Type B pancreatic cell (in vitro differentiated cells): ENCODE measurements at regions not wholly inside any gene's neighbourhood (a gene's known extent, or its start where the extent isn't known, plus 50 kb on each side); places are given as distances from the start of the nearest gene placed in this dataset.

Experiments used
- DNase-seq: peaks from one replicate; pipeline ENCODE4 v3.0.0; 2021; ENCODE audit warnings: mixed read lengths; ENCODE audit not compliant: unreplicated experiment; ENCODE audit errors: extremely low spot score
- H3K27ac Mint-ChIP-seq: 2 replicates; pipeline ENCODE4 v1.8.0; 2021; ENCODE audit warnings: mild to moderate bottlenecking, mixed read lengths
- H3K27me3 Mint-ChIP-seq: 2 replicates; pipeline ENCODE4 v1.8.0; 2021; ENCODE audit warnings: mixed read lengths
- H3K36me3 Mint-ChIP-seq: 2 replicates; pipeline ENCODE4 v1.8.0; 2021; ENCODE audit warnings: mixed read lengths
- H3K4me1 Mint-ChIP-seq: one replicate; pipeline ENCODE4 v1.8.0; 2021; ENCODE audit warnings: mixed read lengths; ENCODE audit not compliant: unreplicated experiment
- H3K4me3 Mint-ChIP-seq: 2 replicates; pipeline ENCODE4 v1.8.0; 2021; ENCODE audit warnings: mild to moderate bottlenecking, mixed read lengths
- H3K9me3 Mint-ChIP-seq: 2 replicates; pipeline ENCODE4 v1.8.0; 2021; ENCODE audit warnings: mixed read lengths
- CTCF ChIP-seq: fragments of 200-600 bp; sonication (generic); conservative IDR thresholded peaks from 2 replicates; pipeline ENCODE4 v1.5.0; 2021; ENCODE audit warnings: antibody characterized with exemption, mild to moderate bottlenecking

- Mint-ChIP-seq H3K9me3 (peaks cover 3% of the 10 kb centered on the region), H3K27ac (no peak overlapping the region), H3K4me1 (peaks cover 12% of the 10 kb centered on the region), H3K27me3 (no peaks in the 10 kb centered on the region), H3K4me3 (no peak overlapping the region), H3K36me3 (no peaks in the 10 kb centered on the region)
- no peak for TF ChIP-seq CTCF
- DNase-seq = no peak
Measured at GRCh38 chr6:139496654-139497344, 122.4 kb upstream of the CITED2 start.

GRCh38 chr6:139494376-139494990, 120.0 kb upstream of the CITED2 start:
- no peak for TF ChIP-seq CTCF
- H3K27ac Mint-ChIP-seq = no peak overlapping the region
- peaks cover 7% of the 10 kb centered on the region for H3K4me1 Mint-ChIP-seq
- no peaks in the 10 kb centered on the region for H3K36me3 Mint-ChIP-seq
- no peak overlapping the region for H3K4me3 Mint-ChIP-seq
- no peaks in the 10 kb centered on the region for H3K27me3 Mint-ChIP-seq
- no peak for DNase-seq
- no peaks in the 10 kb centered on the region for H3K9me3 Mint-ChIP-seq

- H3K4me3 Mint-ChIP-seq = no peak overlapping the region
- H3K4me1 Mint-ChIP-seq = peaks cover 9% of the 10 kb centered on the region
- no peak overlapping the region for H3K27ac Mint-ChIP-seq
- no peaks in the 10 kb centered on the region for H3K9me3 Mint-ChIP-seq
- H3K36me3 Mint-ChIP-seq = no peaks in the 10 kb centered on the region
- no peak for TF ChIP-seq CTCF
- no peak for DNase-seq
- H3K27me3 Mint-ChIP-seq = no peaks in the 10 kb centered on the region
Measured at GRCh38 chr6:139490482-139490881, 116.0 kb upstream of the CITED2 start.

GRCh38 chr6:139486476-139486799, 112.0 kb upstream of the CITED2 start:
- no peak for TF ChIP-seq CTCF
- Mint-ChIP-seq H3K4me1 (peaks cover 18% of the 10 kb centered on the region), H3K4me3 (no peak overlapping the region), H3K9me3 (no peaks in the 10 kb centered on the region), H3K27ac (no peak overlapping the region), H3K36me3 (no peaks in the 10 kb centered on the region), H3K27me3 (no peaks in the 10 kb centered on the region)
- DNase-seq = no peak

GRCh38 chr6:139485742-139486475, 111.5 kb upstream of the CITED2 start:
- no peak for DNase-seq
- H3K27me3 Mint-ChIP-seq = no peaks in the 10 kb centered on the region
- no peaks in the 10 kb centered on the region for H3K9me3 Mint-ChIP-seq
- peaks cover 18% of the 10 kb centered on the region for H3K4me1 Mint-ChIP-seq
- TF ChIP-seq CTCF = no peak
- H3K4me3 Mint-ChIP-seq = no peak overlapping the region
- H3K36me3 Mint-ChIP-seq = no peaks in the 10 kb centered on the region
- no peak overlapping the region for H3K27ac Mint-ChIP-seq
